ENCODE measurements at regions not wholly inside any gene's neighbourhood (a gene's known extent, or its start where the extent isn't known, plus 50 kb on each side); places are given as distances from the start of the nearest gene placed in this dataset.

- no peak for DNase-seq
These were observed 59.7 kb upstream of the LMO1 start for GRCh38 chr11:8323161-8323935.

DNA sequence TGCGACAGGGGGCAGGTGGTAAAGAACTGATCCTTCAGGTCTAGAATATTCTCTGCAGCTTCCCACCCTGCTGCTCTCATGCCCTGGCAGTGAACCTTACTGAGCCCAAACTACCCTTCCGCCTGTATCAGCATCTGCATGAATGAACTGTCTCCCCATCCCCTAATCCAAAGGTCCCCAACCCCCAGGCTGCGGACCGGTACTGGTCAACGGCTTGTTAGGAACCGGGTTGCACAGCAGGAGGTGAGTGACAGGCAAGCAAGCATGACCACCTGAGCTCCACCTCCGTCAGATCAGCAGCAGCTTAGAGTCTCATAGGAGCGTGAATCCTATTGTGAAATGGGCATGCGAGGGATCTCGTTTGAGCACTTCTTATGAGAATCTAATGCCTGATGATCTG lies 58.2 kb upstream of the LMO1 start:
- no peak for DNase-seq

DNA sequence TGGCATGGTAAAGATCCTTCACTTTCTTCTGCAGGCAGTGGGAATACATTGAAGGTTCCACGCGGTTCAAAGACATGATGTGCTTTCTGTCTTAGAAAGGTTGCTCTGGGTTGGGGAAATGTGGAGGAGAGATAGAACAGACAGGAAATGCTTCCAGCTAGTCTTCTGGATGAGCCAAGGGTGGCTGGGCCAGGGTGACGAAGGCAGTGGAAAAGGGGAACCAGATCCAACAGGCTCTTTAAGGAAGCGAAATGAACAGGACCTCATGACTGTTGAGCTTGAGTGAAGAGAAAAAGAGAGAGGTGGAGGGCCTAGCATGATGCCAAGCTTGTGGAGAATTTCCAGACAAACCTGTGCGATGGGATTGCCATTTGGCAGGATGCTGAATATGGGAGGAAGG lies 56.4 kb upstream of the LMO1 start:
- DNase-seq: no peak

DNA sequence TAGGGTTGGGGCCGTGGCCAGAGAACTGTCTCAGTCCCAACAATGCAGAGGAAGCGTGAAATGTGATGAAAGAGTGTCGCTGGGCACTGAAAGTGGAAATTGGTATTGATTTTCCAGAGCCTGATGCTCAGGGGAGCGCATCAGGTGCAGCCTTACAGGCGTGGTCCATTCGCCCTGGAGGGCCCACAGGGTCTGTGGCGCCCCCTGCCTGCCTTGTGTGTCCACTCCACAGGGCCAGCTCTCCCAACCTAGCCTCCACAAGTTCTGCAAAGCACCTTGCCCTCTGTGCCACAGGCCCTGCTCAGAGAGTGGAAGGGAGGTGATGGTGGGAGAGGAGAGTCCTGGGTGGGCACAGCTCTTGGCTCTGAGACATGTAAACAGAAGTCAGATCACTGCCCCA lies 54.9 kb upstream of the LMO1 start:
- DNase-seq: peak in 2 of 51 donors; percentile 5 to 11

DNA sequence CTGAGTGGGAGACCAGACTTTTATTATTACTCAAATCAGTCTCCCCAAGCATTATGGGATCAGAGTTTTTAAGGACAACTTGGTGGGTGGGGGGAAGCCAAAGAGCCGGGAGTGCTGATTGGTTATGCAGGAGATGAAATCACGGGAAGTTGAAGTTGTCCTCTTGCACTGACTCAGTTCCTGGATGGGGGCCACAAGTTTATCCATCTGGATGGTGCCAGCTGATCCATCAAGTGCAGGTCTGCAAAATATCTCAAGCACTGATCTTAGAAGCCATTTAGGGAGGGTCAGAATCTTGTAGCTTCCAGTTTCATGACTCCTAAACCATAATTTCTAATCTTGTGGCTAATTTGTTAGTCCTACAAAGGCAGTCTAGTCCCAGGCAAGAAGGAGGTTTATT lies 53.5 kb upstream of the LMO1 start:
- DNase-seq: no peak

GRCh38 chr11:8315954-8316353 lies 52.3 kb upstream of the LMO1 start:
- no peak for DNase-seq

DNA sequence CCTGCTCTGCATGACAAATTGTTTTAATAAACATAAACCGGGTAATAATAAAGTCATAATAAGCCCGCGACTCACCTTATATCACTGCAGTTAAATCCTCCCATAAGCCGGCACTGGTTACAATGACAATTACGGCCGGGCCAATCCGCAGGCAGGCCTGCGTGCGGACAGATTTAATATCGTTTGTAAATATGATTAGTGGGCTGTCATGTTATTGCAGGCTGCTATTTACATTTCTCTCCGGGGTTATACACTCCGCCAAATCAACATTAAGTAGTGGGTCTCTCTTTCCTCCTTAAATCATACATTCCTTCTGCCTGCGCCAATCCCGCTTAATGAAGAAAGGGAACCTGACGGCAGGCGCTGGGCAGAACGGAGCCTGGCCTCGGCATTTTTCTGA lies 51.8 kb upstream of the LMO1 start:
- DNase-seq: no peak

DNA sequence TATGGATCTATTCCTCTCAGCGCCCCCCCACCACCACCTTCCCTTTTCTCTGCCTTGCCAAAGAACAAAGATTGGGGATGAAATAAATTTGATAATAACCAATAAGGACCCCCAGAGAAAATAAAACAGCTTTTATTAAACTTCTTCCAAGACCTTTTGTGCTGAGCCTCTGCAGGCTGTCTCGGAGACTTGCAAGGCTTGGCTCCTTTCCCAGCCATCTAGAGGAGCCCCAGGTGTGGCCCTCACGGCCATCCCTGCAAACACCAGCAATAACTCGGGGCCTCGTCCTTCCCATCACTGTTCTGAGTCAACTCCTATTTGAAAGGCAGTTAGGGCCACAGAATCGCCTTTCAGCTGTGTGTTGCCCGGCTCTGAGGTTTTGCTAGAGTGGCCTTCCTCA lies 51.2 kb upstream of the LMO1 start:
- DNase-seq: no peak

DNA sequence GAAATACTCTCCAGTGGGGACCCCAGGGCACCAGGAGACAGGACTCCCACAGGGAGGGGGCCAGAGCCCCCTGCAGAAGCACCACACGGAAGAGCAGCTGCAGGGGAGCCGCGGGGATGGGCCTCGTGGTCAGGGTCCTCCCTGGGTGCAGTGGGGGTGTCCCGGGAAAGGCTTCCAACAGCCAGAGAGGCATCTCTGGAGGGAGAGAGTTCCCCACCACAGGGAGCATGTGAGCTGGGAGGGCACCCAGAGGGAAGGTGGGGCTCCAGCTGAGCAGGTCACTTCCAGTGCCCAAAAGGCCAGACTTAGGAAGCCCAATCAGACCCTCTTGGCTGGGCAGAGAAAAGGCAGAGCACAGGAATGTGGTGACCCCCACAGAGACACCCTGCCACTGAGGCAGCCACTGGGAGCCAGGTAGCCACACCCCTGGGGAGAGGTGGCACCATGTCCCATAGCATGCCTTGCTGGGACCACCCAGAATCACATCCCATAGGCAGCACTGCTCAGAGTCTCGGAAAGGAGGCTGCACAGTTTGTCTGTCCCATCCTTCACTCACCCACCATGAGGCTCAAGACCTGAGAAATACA lies 49.9 kb upstream of the LMO1 start:
- DNase-seq: no peak

All from hypothalamus (tissue), 51 donors.